ENCODE measurements at regions not wholly inside any gene's neighbourhood (a gene's known extent, or its start where the extent isn't known, plus 50 kb on each side); places are given as distances from the start of the nearest gene placed in this dataset.

GRCh38 chr16:64254443-64255367 lies 867.2 kb downstream of the CDH11 start:
- Histone ChIP-seq H3K4me3 (no peak overlapping the region), H3K27me3 (no peaks in the 10 kb centered on the region), H3K9me3 (ENCODE audit: low read depth) (no peaks in the 10 kb centered on the region), H3K27ac (no peak overlapping the region), H3K36me3 (no peaks in the 10 kb centered on the region), H3K4me1 (ENCODE audit: low read depth) (peaks cover 20% of the 10 kb centered on the region)
- TF ChIP-seq, protein P1, sequence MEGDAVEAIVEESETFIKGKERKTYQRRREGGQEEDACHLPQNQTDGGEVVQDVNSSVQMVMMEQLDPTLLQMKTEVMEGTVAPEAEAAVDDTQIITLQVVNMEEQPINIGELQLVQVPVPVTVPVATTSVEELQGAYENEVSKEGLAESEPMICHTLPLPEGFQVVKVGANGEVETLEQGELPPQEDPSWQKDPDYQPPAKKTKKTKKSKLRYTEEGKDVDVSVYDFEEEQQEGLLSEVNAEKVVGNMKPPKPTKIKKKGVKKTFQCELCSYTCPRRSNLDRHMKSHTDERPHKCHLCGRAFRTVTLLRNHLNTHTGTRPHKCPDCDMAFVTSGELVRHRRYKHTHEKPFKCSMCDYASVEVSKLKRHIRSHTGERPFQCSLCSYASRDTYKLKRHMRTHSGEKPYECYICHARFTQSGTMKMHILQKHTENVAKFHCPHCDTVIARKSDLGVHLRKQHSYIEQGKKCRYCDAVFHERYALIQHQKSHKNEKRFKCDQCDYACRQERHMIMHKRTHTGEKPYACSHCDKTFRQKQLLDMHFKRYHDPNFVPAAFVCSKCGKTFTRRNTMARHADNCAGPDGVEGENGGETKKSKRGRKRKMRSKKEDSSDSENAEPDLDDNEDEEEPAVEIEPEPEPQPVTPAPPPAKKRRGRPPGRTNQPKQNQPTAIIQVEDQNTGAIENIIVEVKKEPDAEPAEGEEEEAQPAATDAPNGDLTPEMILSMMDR (IDR thresholded peaks at IDR 0.05; ENCODE audit: low read depth, low read length): no peak
- no peak for DNase-seq (ENCODE audit: low read depth in 1 of 2, low spot score in 1 of 2)

DNA sequence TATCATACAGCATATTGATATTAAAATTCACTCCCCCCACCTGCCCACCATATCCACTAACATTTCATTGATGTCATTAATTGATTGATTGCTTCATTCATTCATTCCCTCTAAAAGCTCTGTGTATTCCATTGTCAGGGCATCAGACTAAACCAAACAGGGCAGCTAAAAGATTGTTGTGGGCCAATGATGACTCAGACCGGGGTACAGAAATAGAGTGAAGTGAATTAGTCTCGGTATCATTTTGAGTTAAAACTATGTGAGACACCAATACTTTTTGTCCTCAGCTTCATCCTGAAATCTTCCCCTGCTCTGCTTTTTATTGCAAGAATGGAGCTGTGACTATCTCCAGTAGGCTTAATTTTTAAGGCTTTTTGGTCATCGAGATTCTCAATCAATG lies 868.3 kb downstream of the CDH11 start:
- DNase-seq (ENCODE audit: low read depth in 1 of 2, low spot score in 1 of 2): no peak
- Histone ChIP-seq H3K36me3 (no peaks in the 10 kb centered on the region), H3K4me3 (no peak overlapping the region), H3K27me3 (no peaks in the 10 kb centered on the region), H3K27ac (no peak overlapping the region), H3K4me1 (ENCODE audit: low read depth) (peaks cover 20% of the 10 kb centered on the region), H3K9me3 (ENCODE audit: low read depth) (no peaks in the 10 kb centered on the region)
- TF ChIP-seq, protein P1 (IDR thresholded peaks at IDR 0.05; ENCODE audit: low read depth, low read length): no peak

GRCh38 chr16:64253096-64253495 lies 868.8 kb downstream of the CDH11 start:
- Histone ChIP-seq H3K9me3 (ENCODE audit: low read depth) (no peaks in the 10 kb centered on the region), H3K4me1 (ENCODE audit: low read depth) (peaks cover 20% of the 10 kb centered on the region), H3K27ac (no peak overlapping the region), H3K27me3 (no peaks in the 10 kb centered on the region), H3K4me3 (no peak overlapping the region), H3K36me3 (no peaks in the 10 kb centered on the region)
- no peak for DNase-seq (ENCODE audit: low read depth in 1 of 2, low spot score in 1 of 2)
- TF ChIP-seq, protein P1 (IDR thresholded peaks at IDR 0.05; ENCODE audit: low read depth, low read length): no peak

DNA sequence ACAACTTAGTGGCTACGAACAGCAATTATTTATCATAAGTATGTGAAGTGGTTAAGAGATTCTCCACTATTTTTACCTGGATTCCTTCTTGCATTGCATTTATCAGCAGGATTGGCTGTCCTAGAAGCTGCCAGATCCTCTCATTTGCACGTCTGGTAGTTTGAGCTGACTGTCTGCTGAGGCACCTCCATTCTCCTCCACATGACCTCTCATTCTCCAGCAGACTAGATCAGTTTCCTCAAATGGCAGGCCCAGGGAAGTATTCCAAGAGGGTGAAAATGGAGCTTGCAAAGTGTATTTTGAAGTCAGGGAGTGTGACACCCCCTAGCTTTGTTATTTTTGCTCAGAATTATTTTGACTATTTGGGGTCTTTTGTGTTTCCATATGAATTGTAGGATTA lies 870.1 kb downstream of the CDH11 start:
- H3K4me1 ChIP-seq (ENCODE audit: low read depth): peaks cover 20% of the 10 kb centered on the region
- peak overlapping the region; percentile 38 for H3K27ac ChIP-seq
- DNase-seq (ENCODE audit: low read depth in 1 of 2, low spot score in 1 of 2): peak in 1 of 2 donors; percentile 54
- no peaks in the 10 kb centered on the region for H3K9me3 ChIP-seq (ENCODE audit: low read depth)
- TF ChIP-seq, protein P1 (IDR thresholded peaks at IDR 0.05; ENCODE audit: low read depth, low read length): no peak
- no peak overlapping the region for H3K4me3 ChIP-seq
- H3K27me3 ChIP-seq: no peaks in the 10 kb centered on the region
- H3K36me3 ChIP-seq: no peaks in the 10 kb centered on the region

DNA sequence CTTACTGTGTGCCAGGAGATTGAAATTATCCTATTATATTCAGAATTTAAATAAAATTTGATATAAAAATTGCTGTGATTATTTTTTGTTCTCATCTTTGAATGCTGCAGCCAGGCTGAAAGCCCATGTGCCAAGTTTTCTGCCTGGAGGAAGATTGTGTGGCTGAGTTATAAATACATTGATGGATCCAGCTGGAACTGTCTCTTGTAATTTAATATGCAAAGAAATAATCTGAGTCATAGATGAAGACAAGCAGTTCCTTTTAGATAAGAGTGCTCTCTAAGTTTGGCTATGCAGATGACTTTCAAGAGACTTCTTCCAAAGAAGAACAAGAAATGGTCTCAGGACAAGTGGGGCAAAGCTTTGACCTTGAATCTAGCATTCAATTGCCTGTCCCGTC lies 871.0 kb downstream of the CDH11 start:
- H3K36me3 ChIP-seq: no peaks in the 10 kb centered on the region
- peak; percentile 17 to 20 for DNase-seq (ENCODE audit: low read depth in 1 of 2, low spot score in 1 of 2)
- H3K4me1 ChIP-seq (ENCODE audit: low read depth): peaks cover 20% of the 10 kb centered on the region
- no peaks in the 10 kb centered on the region for H3K9me3 ChIP-seq (ENCODE audit: low read depth)
- H3K27ac ChIP-seq: peak overlapping the region; percentile 38
- H3K4me3 ChIP-seq: no peak overlapping the region
- TF ChIP-seq, protein P1 (IDR thresholded peaks at IDR 0.05; ENCODE audit: low read depth, low read length): no peak
- H3K27me3 ChIP-seq: no peaks in the 10 kb centered on the region

Measured in cardiac muscle cell (in vitro differentiated cells and primary cell).